Erythroblast (primary cell): ENCODE measurements at regions not wholly inside any gene's neighbourhood (a gene's known extent, or its start where the extent isn't known, plus 50 kb on each side); places are given as distances from the start of the nearest gene placed in this dataset.

Experiments
- DNase-seq, 2 experiments: peaks; one replicate each; lab custom pipeline; 2025; lab: John Stamatoyannopoulos, UW
- GATA1 ChIP-seq: IDR thresholded peaks from 2 replicates; pipeline ENCODE4 v1.6.1; 2011; ENCODE audit warnings: low read depth, mild to moderate bottlenecking, control low read depth, low read length, moderate library complexity
- POLR2A ChIP-seq: IDR thresholded peaks from 2 replicates; pipeline ENCODE4 v1.6.1; 2011; ENCODE audit warnings: mild to moderate bottlenecking, low read length

DNA sequence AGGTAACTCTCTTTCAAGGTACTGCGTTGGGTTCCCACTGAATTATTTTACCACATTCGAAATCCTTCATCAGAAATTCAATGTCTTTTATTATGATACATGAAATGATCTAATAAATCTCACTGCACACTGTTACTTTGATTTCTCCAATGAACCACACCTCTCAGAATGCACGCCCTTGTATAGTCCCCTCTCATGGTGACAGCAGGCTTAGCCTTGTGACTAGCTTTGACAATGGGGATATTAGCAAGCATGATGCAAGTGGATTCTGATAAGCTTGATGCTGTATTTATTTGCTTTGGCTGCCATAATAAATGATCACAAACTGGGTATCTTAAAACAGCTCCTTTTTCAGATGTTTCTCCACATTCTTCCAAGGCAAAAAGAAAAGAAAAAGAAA lies 100.4 kb upstream of the ETV6 start:
- TF ChIP-seq GATA1 = no peak
- DNase-seq = no peak

DNA sequence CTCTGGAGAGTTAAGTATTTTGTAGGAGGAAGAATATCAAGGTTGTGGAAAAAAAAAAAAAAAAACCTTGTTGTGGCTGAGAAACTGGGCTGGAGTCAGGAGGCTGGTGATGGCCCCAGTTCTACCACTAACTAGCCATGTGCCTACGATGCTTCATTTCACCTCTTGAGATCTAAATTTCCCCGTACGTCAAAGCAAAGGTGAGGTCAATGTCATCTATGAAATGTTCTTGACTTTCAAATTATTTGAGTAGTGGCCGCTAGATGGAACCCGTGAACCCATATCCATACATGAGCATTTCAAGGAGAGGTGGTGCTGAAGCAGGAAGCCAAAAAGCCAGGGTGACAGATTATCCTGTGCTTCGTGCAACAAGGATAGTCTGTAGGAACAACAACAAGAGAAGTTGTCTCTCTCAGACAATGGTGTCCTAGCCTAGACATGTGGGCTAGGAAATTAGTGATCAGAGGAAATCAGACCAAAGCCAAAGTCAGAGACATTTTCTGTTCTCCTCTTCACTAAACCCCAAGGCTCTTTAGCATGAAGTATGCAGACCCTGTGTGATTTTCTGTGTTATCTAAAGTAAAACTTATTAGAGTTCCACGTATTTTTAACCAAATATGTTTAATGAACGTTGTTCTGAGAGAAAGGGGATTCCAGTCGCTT lies 95.5 kb upstream of the ETV6 start:
- TF ChIP-seq GATA1 (no peak), POLR2A (no peak)
- DNase-seq = peak; percentile 34 to 63

DNA sequence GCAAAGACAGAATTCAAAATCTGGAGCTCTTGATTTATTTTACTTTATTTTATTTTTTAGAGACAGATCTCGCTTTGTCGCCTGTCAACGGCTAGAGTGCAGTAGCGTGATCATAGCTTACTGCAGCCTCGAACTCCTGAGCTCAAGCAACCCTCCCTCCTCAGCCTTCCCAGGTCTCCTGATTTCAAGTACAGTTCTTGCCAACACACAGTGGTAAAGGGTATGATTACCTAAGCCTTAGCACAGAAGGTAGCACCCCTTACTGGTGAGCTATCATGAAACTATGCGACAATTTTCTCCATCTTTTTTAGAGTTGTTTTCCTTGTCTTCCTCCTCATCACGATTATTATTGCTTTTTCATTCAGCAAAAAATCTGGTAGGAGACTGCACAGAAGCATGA lies 94.3 kb upstream of the ETV6 start:
- no peak for TF ChIP-seq POLR2A
- no peak for DNase-seq

DNA sequence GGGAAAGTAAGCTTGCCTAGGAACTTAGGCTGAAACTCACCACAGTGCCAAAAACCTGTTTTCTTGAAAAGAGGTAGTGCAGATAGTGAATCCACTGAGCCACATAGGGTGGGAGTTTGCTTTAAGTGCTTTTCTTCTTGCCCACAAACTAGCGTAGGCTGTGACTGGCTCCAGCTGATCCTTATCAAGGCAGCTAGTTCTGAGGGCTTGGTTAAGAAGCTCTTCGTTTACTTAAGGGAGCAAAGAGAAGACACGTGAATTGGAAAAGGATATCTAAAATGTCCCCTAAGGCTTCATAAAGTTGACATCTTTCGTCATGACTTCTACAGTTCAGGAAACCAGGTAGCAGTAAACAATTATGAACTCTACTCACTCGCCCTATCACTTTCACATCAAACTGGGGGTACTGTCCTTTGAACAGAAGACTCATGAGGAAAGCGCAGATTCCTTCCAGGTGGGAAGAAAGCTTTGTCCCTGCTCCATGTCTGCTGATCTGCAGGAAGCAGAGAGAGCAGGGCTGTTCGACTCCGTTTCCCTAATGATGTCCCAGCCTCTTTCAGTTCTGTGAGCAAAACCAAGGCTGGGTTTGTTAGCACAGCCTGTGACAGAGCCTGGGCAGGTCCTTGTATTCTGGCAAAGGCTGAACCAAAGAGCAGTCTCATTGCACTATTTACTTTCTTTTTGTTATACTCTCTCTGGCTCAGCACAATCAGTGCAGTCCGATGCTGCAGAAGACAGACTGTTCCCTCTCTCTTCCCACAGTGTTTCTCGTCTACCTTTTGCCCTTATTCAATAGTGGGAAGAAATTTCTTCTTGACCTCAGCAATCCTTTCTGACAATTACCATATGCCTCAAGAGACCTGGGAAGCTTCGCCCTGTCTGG lies 93.5 kb upstream of the ETV6 start:
- TF ChIP-seq GATA1 = no peak
- no peak for TF ChIP-seq POLR2A
- DNase-seq = no peak

DNA sequence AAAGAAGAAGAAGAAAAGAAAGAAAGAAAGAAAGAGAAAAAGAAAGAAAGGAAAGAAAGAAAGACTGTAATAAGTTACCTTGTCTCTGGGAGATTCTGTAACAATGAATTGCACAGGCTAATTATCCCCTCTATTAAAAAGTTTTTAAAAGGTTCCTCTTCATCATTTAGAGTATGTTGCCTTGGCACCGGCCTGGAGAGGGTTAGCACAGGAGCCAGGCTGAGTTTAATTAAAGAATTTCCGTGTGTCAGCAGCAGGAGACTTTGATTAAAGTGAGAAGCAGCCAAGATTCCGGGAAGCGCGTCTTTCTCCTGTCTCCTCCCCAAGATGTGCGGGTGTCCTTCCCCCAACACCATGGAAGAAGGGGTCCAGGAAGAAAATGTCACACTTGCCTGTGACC lies 92.8 kb upstream of the ETV6 start:
- no peak for TF ChIP-seq POLR2A
- no peak for TF ChIP-seq GATA1
- DNase-seq = no peak

DNA sequence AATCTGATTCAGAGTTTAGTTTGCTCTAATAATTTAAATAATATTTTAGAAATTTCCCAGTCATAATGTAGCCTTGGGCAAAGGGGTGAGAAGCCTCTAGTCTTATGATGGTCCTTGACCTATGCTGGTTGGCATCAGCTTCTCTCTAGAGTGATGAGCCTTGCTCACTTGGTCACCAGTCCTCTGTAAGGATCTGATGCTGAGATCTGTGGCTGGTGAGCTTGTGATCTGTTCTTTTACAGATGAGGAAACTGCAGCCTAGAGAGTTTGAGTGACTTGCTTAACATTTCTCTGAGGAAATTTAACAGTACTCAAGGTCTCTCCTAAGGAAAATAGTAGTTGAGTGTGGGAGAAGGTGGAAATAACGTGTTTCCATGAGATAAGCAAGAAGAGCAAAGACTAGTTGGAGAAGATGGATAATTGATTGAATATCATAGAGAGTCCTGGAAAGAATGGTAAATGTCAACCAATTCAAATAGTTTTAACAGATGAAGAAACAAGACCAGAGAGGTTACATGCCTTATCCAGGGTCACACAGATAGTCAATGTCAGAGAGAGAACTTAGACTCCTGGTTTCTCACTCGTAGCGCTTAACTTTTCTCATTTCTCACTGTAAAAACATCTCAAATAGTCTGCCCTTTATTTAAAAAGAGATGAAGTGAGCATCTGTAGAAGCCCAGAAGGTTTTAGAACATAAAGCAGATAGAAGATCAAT lies 89.7 kb upstream of the ETV6 start:
- TF ChIP-seq GATA1 = no peak
- no peak for TF ChIP-seq POLR2A
- DNase-seq = no peak

DNA sequence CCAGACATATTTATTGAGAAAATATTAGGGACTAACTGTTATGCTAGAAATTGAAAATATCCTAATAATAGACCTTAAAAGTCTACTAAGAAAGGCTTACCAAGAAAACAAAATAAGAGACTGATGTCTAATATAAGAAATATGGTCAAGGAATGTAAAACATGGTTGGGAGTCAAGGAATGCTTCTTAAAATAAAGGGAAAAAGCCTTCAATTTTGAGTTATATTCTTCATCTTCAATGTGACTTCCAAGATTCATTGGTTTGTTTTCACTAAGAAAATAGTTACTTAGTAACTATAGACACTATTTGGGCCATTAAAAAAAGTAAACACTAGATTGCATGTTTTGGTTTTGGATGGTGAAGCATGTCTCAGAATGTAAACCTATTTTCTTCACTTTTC lies 88.1 kb upstream of the ETV6 start:
- TF ChIP-seq GATA1 (no peak), POLR2A (no peak)

DNA sequence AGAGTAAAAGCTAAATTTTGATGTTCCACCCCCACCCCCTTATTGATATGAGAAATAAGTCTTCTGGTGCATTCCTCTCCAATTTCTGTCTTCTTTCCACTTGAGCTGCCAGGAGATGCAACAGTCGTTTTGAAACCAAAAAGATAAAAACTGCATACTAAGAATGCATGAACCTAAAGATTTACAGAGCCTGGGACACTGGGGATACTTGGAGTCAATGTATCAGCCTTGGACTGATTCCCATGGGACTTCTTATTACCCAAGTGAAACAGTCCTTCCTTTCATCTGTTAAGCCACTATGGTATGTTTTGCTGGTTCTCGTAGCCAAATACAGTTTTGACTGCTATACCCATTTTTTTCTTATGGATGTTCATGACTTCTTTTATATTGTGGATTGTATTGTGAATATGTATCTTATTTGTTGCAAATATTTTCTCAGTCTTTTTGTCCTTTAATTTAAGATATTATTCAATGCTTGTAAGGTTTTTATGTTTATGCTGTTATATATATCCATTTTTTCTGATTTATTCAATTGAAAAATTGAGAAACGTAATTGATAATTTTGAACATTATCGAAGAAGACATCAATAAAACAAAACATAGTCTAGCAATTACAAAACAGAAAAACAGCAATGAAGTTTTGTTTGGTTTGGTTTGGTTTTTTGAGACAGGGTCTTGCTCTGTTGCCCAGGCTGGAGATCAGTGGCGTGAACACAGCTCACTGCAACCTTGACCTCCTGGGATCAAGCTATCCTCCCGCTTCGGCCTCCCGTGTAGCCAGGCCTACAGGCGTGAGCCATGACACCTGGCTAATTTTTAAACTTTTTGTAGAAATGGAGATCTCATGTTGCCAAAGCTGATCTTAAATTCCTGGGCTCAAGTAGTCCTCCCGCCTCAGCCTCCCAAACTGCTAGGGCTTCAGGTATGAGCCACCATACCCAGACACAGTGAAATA lies 85.4 kb upstream of the ETV6 start:
- no peak for TF ChIP-seq POLR2A
- TF ChIP-seq GATA1 = no peak
- DNase-seq = no peak

More for the DNA sequence above, 88.1 kb upstream of the ETV6 start:
- DNase-seq = no peak

DNA sequence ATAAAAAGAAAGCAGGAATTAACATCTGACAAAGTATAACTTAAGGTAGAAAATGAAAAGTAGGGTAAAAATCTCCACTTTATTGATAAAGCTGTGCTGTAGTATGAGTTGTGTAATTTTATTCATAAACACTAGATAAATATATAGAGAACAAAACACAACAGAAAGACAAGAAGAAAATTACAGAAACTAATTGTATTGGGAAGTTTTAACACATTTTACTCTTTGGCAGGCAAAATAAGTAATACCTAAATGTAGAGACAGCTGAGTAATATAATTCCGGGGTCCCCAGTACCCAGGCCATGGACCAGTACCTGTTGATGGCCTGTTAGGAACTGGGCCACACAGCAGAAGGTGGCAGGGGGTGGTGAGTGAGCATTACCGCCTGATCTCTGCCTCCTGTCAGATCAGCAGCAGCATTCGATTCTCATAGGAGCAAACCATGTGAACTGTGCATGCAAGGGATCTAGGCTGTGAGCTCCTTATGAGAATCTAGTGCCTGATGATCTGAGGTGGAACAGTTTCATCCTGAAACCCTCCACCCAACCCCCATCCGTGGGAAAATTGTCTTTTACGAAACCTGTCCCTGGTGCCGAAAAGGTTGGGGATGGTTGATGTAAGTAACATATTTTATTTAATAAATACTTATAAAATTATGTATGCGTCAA lies 84.4 kb upstream of the ETV6 start:
- TF ChIP-seq POLR2A (no peak), GATA1 (no peak)
- DNase-seq = no peak

DNA sequence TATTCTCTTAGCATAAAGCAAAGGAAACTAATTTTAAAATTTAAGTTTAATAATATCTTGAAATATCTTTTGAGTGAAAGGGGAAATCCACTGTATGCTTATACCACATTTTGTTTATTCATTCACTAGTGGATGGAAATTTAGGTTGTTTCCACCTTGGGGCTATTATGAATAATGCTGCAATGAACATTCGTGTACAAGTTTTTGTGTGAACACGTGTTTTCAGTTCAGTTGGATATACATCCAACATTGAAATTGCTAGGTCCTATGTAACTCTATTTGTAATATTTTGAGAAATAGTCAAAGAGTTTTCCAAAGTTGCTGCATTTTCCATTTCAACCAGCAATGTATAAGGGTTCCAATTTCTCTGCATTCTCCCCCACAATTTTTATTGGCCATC lies 83.7 kb upstream of the ETV6 start:
- TF ChIP-seq GATA1 = no peak
- TF ChIP-seq POLR2A = no peak
- no peak for DNase-seq

DNA sequence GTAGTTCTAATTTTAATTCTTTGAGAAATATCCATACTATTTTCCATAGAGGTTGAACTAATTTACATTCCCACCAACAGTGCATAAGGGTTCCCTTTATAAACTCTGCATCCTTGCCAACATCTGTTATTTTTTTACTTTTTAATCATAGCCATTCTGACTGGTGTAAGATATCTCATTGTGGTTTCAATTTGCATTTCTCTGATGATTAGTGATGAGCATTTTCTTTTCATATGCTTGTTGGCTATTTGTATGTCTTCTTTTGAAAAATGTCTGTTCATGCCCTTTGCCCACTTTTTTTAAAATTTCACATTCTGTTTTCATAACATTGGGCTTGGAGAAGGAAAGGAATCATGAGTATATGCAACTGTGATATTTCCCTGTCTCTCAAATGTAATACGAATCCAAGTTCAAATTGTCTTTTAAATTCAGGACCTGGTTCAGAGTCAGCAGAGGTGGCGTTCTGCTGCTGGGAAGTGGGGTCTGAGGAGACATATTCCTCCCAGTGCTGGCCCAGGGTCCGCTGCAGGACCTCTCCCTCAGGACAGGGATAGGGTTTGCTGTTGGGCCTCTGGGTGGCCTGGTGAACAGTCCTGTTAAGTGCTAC lies 81.2 kb upstream of the ETV6 start:
- TF ChIP-seq POLR2A (no peak), GATA1 (no peak)

DNA sequence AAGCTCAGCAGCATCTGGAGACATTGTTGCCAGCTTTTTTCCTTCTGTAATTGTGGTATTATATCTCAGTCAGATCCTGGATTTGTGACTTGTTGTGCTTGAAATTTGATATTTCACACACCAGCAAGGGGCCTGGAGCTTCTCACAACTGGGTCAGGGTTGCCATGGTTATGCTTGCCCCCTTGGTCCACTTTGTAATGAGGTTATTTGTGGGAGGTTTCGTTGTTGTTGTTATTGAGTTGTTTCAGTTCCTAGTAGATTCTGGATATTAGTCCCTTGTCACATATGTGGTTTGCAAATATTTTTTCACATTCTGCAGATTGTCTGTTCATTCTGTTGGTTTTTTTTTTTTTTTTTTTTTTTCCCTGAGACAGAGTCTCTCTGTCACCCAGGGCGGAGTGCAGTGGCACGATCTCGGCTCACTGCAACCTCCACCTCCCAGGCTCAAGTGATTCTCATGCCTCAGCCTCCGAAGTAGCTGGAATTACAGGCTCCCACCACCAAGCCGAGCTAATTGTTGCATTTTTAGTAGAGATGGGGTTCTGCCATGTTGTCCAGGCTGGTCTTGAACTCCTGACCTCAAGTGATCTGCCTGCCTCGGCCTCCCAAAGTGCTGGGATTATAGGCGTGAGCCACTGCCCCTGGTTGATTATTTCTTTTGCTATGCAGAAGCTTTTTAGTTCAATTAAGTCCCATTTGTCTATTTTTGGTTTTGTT lies 80.6 kb upstream of the ETV6 start:
- TF ChIP-seq GATA1 (no peak), POLR2A (no peak)
- no peak for DNase-seq

More for the DNA sequence above, 81.2 kb upstream of the ETV6 start:
- no peak for DNase-seq
